H1 (cell line): ENCODE measurements at regions not wholly inside any gene's neighbourhood (a gene's known extent, or its start where the extent isn't known, plus 50 kb on each side); places are given as distances from the start of the nearest gene placed in this dataset.

Experiments
- CTCF ChIA-PET: fragments of 300-600 bp; sonication (Branson Sonifier 250); formaldehyde crosslinking; loops from one replicate; lab custom pipeline; 2021; ENCODE audit not compliant: partially characterized antibody; lab: Charles Lee
- POLR2A ChIA-PET: fragments of 300-600 bp; sonication (Branson Sonifier 250); formaldehyde crosslinking; loops from one replicate; lab custom pipeline; 2021; ENCODE audit warnings: inconsistent platforms; ENCODE audit not compliant: partially characterized antibody; lab: Charles Lee
- DNase-seq, 2 experiments: peaks; one replicate each; pipeline versions ENCODE4 v3.0.0 to v3.0.0-alpha.2; 2010 to 2022; ENCODE audit warnings: low spot score in 2 of 2, low read depth in 1 of 2, mixed read lengths in 1 of 2
- FAIRE-seq: peaks from 2 replicates; lab custom pipeline; 2011; peaks lifted over from hg19 to GRCh38; lab: Jason Lieb, UNC
- H2AFZ ChIP-seq: 2 replicates; pipeline ENCODE4 v1.8.1; 2012; ENCODE audit warnings: low read length, inconsistent platforms
- H2AK5ac ChIP-seq: 2 replicates; pipeline ENCODE4 v1.6.1; 2013; ENCODE audit warnings: low read depth, low read length
- H2BK120ac ChIP-seq: replicated peaks from 2 replicates; pipeline ENCODE3; 2013; ENCODE audit warnings: low read depth, low read length, inconsistent platforms
- H2BK12ac ChIP-seq: 2 replicates; pipeline ENCODE4 v1.6.1; 2013; ENCODE audit warnings: low read depth, low read length
- H2BK15ac ChIP-seq: 2 replicates; pipeline ENCODE4 v1.6.1; 2013; ENCODE audit warnings: low read length
- H2BK20ac ChIP-seq: 2 replicates; pipeline ENCODE4 v1.6.1; 2013; ENCODE audit warnings: low read length
- H2BK5ac ChIP-seq: 2 replicates; pipeline ENCODE4 v1.6.1; 2013; ENCODE audit warnings: low read depth, low read length
- H3K14ac ChIP-seq: 2 replicates; pipeline ENCODE4 v1.6.1; 2013; ENCODE audit warnings: inconsistent platforms; ENCODE audit not compliant: insufficient read length
- H3K18ac ChIP-seq: 2 replicates; pipeline ENCODE4 v1.6.1; 2013; ENCODE audit warnings: low read length; ENCODE audit errors: extremely low read depth
- H3K23ac ChIP-seq: 2 replicates; pipeline ENCODE4 v1.6.1; 2013; ENCODE audit warnings: inconsistent platforms; ENCODE audit not compliant: insufficient read length
- H3K23me2 ChIP-seq: 2 replicates; pipeline ENCODE4 v1.6.1; 2013; ENCODE audit warnings: low read depth, low read length
- H3K27ac ChIP-seq: 2 replicates; pipeline ENCODE4 v1.6.1; 2011; ENCODE audit warnings: low read depth, low read length, inconsistent platforms
- H3K27me3 ChIP-seq, 4 experiments: replicated peaks in 1 of 4; 1 replicate in 1 of 4; 2 replicates in 3 of 4; pipeline versions ENCODE4 v1.6.1 to v1.8.1; 2011 to 2013; ENCODE audit warnings: low read length in 3 of 4, mild to moderate bottlenecking in 3 of 4, inconsistent platforms in 2 of 4, mixed read lengths in 2 of 4, moderate library complexity in 1 of 4; ENCODE audit not compliant: control insufficient read depth in 3 of 4, insufficient read depth in 3 of 4; ENCODE audit errors: extremely low read depth in 1 of 4
- H3K36me3 ChIP-seq, 4 experiments: 2 replicates each; pipeline versions ENCODE4 v1.6.1 to v1.8.1; 2011 to 2013; ENCODE audit warnings: mild to moderate bottlenecking in 4 of 4, low read length in 3 of 4, moderate library complexity in 2 of 4, control low read depth in 1 of 4, inconsistent platforms in 1 of 4; ENCODE audit not compliant: insufficient read depth in 4 of 4, control insufficient read depth in 2 of 4
- H3K4ac ChIP-seq: replicated peaks from 2 replicates; pipeline ENCODE3; 2013; ENCODE audit warnings: low read length, low read depth, mixed read lengths, inconsistent platforms; ENCODE audit not compliant: insufficient read length
- H3K4me1 ChIP-seq, 4 experiments: replicated peaks in 1 of 4; 1 replicate in 1 of 4; 2 replicates in 3 of 4; pipeline versions ENCODE4 v1.6.1 to v1.8.1; 2011 to 2013; ENCODE audit warnings: low read length in 3 of 4, inconsistent platforms in 2 of 4, mixed read lengths in 1 of 4; ENCODE audit not compliant: insufficient read depth in 4 of 4, control insufficient read depth in 3 of 4
- H3K4me2 ChIP-seq, 2 experiments: 2 replicates each; pipeline versions ENCODE4 v1.6.1 to v1.8.1; 2011 to 2013; ENCODE audit warnings: low read depth in 2 of 2, low read length in 2 of 2, control low read depth in 1 of 2, inconsistent platforms in 1 of 2, mild to moderate bottlenecking in 1 of 2; ENCODE audit not compliant: insufficient read depth in 1 of 2
- H3K4me3 ChIP-seq, 4 experiments: fragments of 200-600, 300-600 bp in 1 of 4; sonication (generic), shearing (Covaris generic), sonication (Bioruptor Twin) in 1 of 4; 2 replicates each; pipeline versions ENCODE4 v1.5.1 to v1.8.1; 2011 to 2016; ENCODE audit warnings: low read length in 4 of 4, low read depth in 3 of 4, control low read depth in 2 of 4, inconsistent platforms in 2 of 4, mild to moderate bottlenecking in 2 of 4, mixed read lengths in 1 of 4, moderate library complexity in 1 of 4; ENCODE audit not compliant: insufficient read depth in 2 of 4; ENCODE audit errors: extremely low read depth in 1 of 4
- H3K56ac ChIP-seq: replicated peaks from 2 replicates; pipeline ENCODE3; 2013; ENCODE audit warnings: low read depth, mild to moderate bottlenecking, mixed read lengths, low read length, inconsistent platforms; ENCODE audit not compliant: insufficient read length
- H3K79me1 ChIP-seq: 2 replicates; pipeline ENCODE4 v1.6.1; 2013; ENCODE audit warnings: low read depth, low read length, control low read depth
- H3K79me2 ChIP-seq, 2 experiments: 2 replicates each; pipeline versions ENCODE4 v1.6.1 to v1.8.1; 2012 to 2013; ENCODE audit warnings: low read length in 2 of 2, mild to moderate bottlenecking in 2 of 2, inconsistent platforms in 1 of 2; ENCODE audit not compliant: insufficient read depth in 2 of 2, control insufficient read depth in 1 of 2
- H3K9ac ChIP-seq, 4 experiments: replicated peaks in 1 of 4; 1 replicate in 1 of 4; 2 replicates in 3 of 4; pipeline versions ENCODE4 v1.6.1 to v1.8.1; 2011 to 2013; ENCODE audit warnings: low read depth in 3 of 4, low read length in 3 of 4, control low read depth in 2 of 4, mild to moderate bottlenecking in 2 of 4, moderate library complexity in 2 of 4, inconsistent platforms in 1 of 4; ENCODE audit errors: extremely low read depth in 1 of 4
- H3K9me3 ChIP-seq, 2 experiments: 2 replicates each; pipeline versions ENCODE4 v1.6.1 to v1.8.1; 2012 to 2013; ENCODE audit warnings: mild to moderate bottlenecking in 2 of 2, moderate library complexity in 2 of 2, control low read depth in 1 of 2, inconsistent platforms in 1 of 2, low read depth in 1 of 2, low read length in 1 of 2, mixed read lengths in 1 of 2; ENCODE audit not compliant: insufficient read depth in 2 of 2
- H4K20me1 ChIP-seq, 2 experiments: replicated peaks in 1 of 2; 2 replicates each; pipeline versions ENCODE3 to v1.8.1; 2011 to 2013; ENCODE audit warnings: inconsistent platforms in 2 of 2, low read length in 2 of 2, mild to moderate bottlenecking in 1 of 2; ENCODE audit not compliant: insufficient read depth in 2 of 2, control insufficient read depth in 1 of 2
- H4K5ac ChIP-seq: 2 replicates; pipeline ENCODE4 v1.6.1; 2013; ENCODE audit warnings: low read length, low read depth, mixed read lengths, inconsistent platforms; ENCODE audit not compliant: insufficient read length
- H4K8ac ChIP-seq: 2 replicates; pipeline ENCODE4 v1.8.0; 2013; ENCODE audit warnings: mild to moderate bottlenecking, moderate library complexity, low read length, inconsistent platforms; ENCODE audit not compliant: insufficient read depth; ENCODE audit errors: extremely low read depth
- H4K91ac ChIP-seq: replicated peaks from 2 replicates; pipeline ENCODE3; 2013; ENCODE audit warnings: low read length, mixed read lengths, inconsistent platforms; ENCODE audit not compliant: insufficient read length
- JUND ChIP-seq: IDR thresholded peaks from 2 replicates; pipeline ENCODE4 v1.6.1; 2011; ENCODE audit warnings: mild to moderate bottlenecking, improper control_type of control experiment, low read length
- WGBS, 2 experiments: shearing (Covaris generic) in 1 of 2; methylation state at CpG; one replicate each; pipeline versions ENCODE4 v1.1.6 to v1.1.7; 2013 to 2015; ENCODE audit warnings: low lambda C conversion rate in 2 of 2, mixed read lengths in 2 of 2, inconsistent platforms in 1 of 2, low coverage in 1 of 2, missing lambda C conversion rate in 1 of 2; ENCODE audit not compliant: insufficient replicate concordance in 2 of 2, insufficient coverage in 1 of 2, insufficient read length in 1 of 2; ENCODE audit errors: extremely low coverage in 1 of 2, missing lambda C conversion rate in 1 of 2; 5-methylcytosine and 5-hydroxymethylcytosine counted together
- TF ChIP-seq, protein P1 (sequence below): IDR thresholded peaks from 2 replicates; pipeline ENCODE4 v1.6.1; 2012; ENCODE audit warnings: inconsistent platforms

DNA sequence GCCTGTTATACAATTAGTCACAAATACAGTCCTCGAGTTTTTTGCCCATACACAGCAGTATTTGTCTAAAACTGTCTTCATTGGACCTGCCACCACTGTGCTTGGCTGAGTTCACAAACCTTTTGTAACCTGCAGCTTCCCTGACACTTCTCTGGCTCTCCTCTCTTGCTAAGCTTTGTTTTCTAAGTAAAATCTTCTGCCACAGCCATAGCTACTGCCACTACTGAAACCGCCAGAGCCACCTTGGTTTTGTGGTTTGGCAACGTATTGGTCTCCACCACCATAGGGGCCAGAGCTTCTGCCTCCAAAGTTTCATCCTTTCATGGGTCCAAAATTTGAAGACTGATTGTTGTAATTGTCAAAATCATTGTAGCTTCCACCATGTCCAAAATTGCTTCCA is 668.2 kb upstream of the BRINP3 start:
- TF ChIP-seq JUND: no peak
- TF ChIP-seq, protein P1, sequence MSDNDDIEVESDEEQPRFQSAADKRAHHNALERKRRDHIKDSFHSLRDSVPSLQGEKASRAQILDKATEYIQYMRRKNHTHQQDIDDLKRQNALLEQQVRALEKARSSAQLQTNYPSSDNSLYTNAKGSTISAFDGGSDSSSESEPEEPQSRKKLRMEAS: no peak
- Histone ChIP-seq H4K91ac (no peak overlapping the region), H3K79me1 (no peaks in the 10 kb centered on the region), H3K56ac (no peak overlapping the region), H3K4me2 (no peak overlapping the region), H3K23ac (no peak overlapping the region), H3K23me2 (no peaks in the 10 kb centered on the region), H2BK15ac (no peak overlapping the region), H2BK120ac (no peak overlapping the region), H3K14ac (no peak overlapping the region), H3K27ac (no peak overlapping the region), H4K8ac (no peak overlapping the region), H3K4me1 (no peaks in the 10 kb centered on the region), H2BK12ac (no peak overlapping the region), H3K36me3 (no peaks in the 10 kb centered on the region), H2AFZ (no peak overlapping the region), H3K79me2 (no peaks in the 10 kb centered on the region), H3K4me3 (no peak overlapping the region), H3K9me3 (no peaks in the 10 kb centered on the region), H4K20me1 (no peaks in the 10 kb centered on the region), H4K5ac (no peak overlapping the region), H3K18ac (no peak overlapping the region), H3K27me3 (no peaks in the 10 kb centered on the region), H3K9ac (no peak overlapping the region), H3K4ac (no peak overlapping the region), H2BK5ac (no peak overlapping the region), H2BK20ac (no peak overlapping the region), H2AK5ac (no peak overlapping the region)
- POLR2A ChIA-PET: no interaction called here
- WGBS, 2 experiments: 90% methylated on average over 3 of the region's 3 CpGs; no CpG with 5 or more reads in 1 of the 2 experiments
- no peak for FAIRE-seq
- no peak for DNase-seq
- CTCF ChIA-PET: interaction anchor here (1.2 kb wide), 1 partner anchor 26 kb away, joined by 4 read pairs; no protein-coding TSS in a partner anchor
